ENCODE measurements at regions not wholly inside any gene's neighbourhood (a gene's known extent, or its start where the extent isn't known, plus 50 kb on each side); places are given as distances from the start of the nearest gene placed in this dataset.
"Not testable (repeated sequence)": the region's sequence is repeated elsewhere in the genome, so short reads cannot be mapped to it uniquely, and the experiment has no call there.

- ATAC-seq (ENCODE audit: low read depth) (peak; percentile 78), DNase-seq (no peak)
- Mint-ChIP-seq H3K4me1 (peaks cover 30% of the 10 kb centered on the region), H3K36me3 (ENCODE audit: low read depth) (no peaks in the 10 kb centered on the region), H3K27ac (peak overlapping the region; percentile 0), H3K9me3 (no peaks in the 10 kb centered on the region), H3K4me3 (peak overlapping the region; percentile 8), H3K27me3 (no peaks in the 10 kb centered on the region)
- ChIA-PET CTCF (no interaction called here), POLR2A (interaction anchor here (1.0 kb wide), 1 partner anchor 12 kb away, joined by 3 read pairs; no protein-coding TSS in a partner anchor)
- intact Hi-C loops (cut with micrococcal nuclease): loop anchor here (1.0 kb wide), 1 partner anchor 50 kb away; no protein-coding TSS in a partner anchor
- TF ChIP-seq CTCF (IDR thresholded peaks at IDR 0.05): no peak
Measured at GRCh38 chr9:78707481-78707991, 410.6 kb downstream of the PSAT1 start.

GRCh38 chr9:78712903-78713613, 416.1 kb downstream of the PSAT1 start:
- Mint-ChIP-seq H3K4me1 (peaks cover 9% of the 10 kb centered on the region), H3K36me3 (ENCODE audit: low read depth) (no peaks in the 10 kb centered on the region), H3K4me3 (no peak overlapping the region), H3K27me3 (no peaks in the 10 kb centered on the region), H3K9me3 (no peaks in the 10 kb centered on the region), H3K27ac (no peak overlapping the region)
- ChIA-PET POLR2A (no interaction called here), CTCF (no interaction called here)
- TF ChIP-seq CTCF (IDR thresholded peaks at IDR 0.05): no peak
- intact Hi-C loops (cut with micrococcal nuclease): no loop called here
- no peak for DNase-seq
- no peak for ATAC-seq (ENCODE audit: low read depth)

GRCh38 chr9:78713614-78714405, 416.9 kb downstream of the PSAT1 start:
- Mint-ChIP-seq H3K4me3 (no peak overlapping the region), H3K9me3 (no peaks in the 10 kb centered on the region), H3K27me3 (no peaks in the 10 kb centered on the region), H3K4me1 (peaks cover 2% of the 10 kb centered on the region), H3K27ac (no peak overlapping the region), H3K36me3 (ENCODE audit: low read depth) (no peaks in the 10 kb centered on the region)
- DNase-seq (no peak), ATAC-seq (ENCODE audit: low read depth) (no peak)
- intact Hi-C loops (cut with micrococcal nuclease): no loop called here
- POLR2A ChIA-PET: interaction anchor here (0.6 kb wide), 1 partner anchor 644 kb away, joined by 3 read pairs; no protein-coding TSS in a partner anchor
- no peak for TF ChIP-seq CTCF (IDR thresholded peaks at IDR 0.05)
- CTCF ChIA-PET: no interaction called here

- Mint-ChIP-seq H3K27ac (no peak overlapping the region), H3K36me3 (ENCODE audit: low read depth) (no peaks in the 10 kb centered on the region), H3K4me1 (peaks cover 2% of the 10 kb centered on the region), H3K9me3 (no peaks in the 10 kb centered on the region), H3K4me3 (no peak overlapping the region), H3K27me3 (no peaks in the 10 kb centered on the region)
- TF ChIP-seq CTCF (IDR thresholded peaks at IDR 0.05): no peak
- POLR2A ChIA-PET: no interaction called here
- intact Hi-C loops (cut with micrococcal nuclease): no loop called here
- ATAC-seq (ENCODE audit: low read depth): no peak
- no peak for DNase-seq
- CTCF ChIA-PET: no interaction called here
Measured at GRCh38 chr9:78714576-78714975, 417.7 kb downstream of the PSAT1 start.

- ATAC-seq (ENCODE audit: low read depth); H3K36me3 Mint-ChIP-seq (ENCODE audit: low read depth); H3K27ac Mint-ChIP-seq; intact Hi-C loops (cut with micrococcal nuclease); H3K27me3 Mint-ChIP-seq; POLR2A ChIA-PET; H3K4me1 Mint-ChIP-seq; H3K9me3 Mint-ChIP-seq; CTCF ChIA-PET; DNase-seq; H3K4me3 Mint-ChIP-seq: not testable (repeated sequence)
Measured at GRCh38 chr9:78719029-78719428, 422.1 kb downstream of the PSAT1 start.
